Stimulated activated CD4-positive, alpha-beta T cell treated with anti-CD3 and anti-CD28 coated beads, Interleukin-4, amount 100 ng/mL, for 1 hour (primary cell): ENCODE measurements at regions not wholly inside any gene's neighbourhood (a gene's known extent, or its start where the extent isn't known, plus 50 kb on each side); places are given as distances from the start of the nearest gene placed in this dataset.

Source experiments
- DNase-seq: peaks from one replicate; pipeline ENCODE4 v3.0.0-alpha.2; 2020

- DNase-seq, result no peak
Observed at GRCh38 chr2:122183890-122184289, 428.4 kb downstream of the TSN start.

GRCh38 chr2:122186761-122187222 lies 431.3 kb downstream of the TSN start:
- DNase-seq, result no peak

GRCh38 chr2:122191331-122191730 lies 435.9 kb downstream of the TSN start:
- DNase-seq, result no peak

GRCh38 chr2:122193622-122194021 lies 438.2 kb downstream of the TSN start:
- no peak for DNase-seq

GRCh38 chr2:122194546-122194945 lies 439.1 kb downstream of the TSN start:
- no peak for DNase-seq

GRCh38 chr2:122203523-122203922 lies 448.1 kb downstream of the TSN start:
- DNase-seq, result no peak

GRCh38 chr2:122205641-122206040 lies 450.2 kb downstream of the TSN start:
- DNase-seq, result no peak

- DNase-seq, result no peak
Observed at GRCh38 chr2:122206101-122206500, 450.6 kb downstream of the TSN start.

GRCh38 chr2:122209377-122209776 lies 453.9 kb downstream of the TSN start:
- no peak for DNase-seq

- no peak for DNase-seq
Observed at GRCh38 chr2:122210065-122210464, 454.6 kb downstream of the TSN start.

- DNase-seq, result no peak
Observed at GRCh38 chr2:122210898-122211856, 455.7 kb downstream of the TSN start.

GRCh38 chr2:122213312-122213711 lies 457.9 kb downstream of the TSN start:
- DNase-seq, result no peak

- no peak for DNase-seq
Observed at GRCh38 chr2:122216071-122216470, 460.6 kb downstream of the TSN start.

GRCh38 chr2:122216901-122217300 lies 461.4 kb downstream of the TSN start:
- DNase-seq, result no peak

GRCh38 chr2:122218596-122218995 lies 463.1 kb downstream of the TSN start:
- no peak for DNase-seq

GRCh38 chr2:122219504-122219903 lies 464.1 kb downstream of the TSN start:
- no peak for DNase-seq

GRCh38 chr2:122221665-122222064 lies 466.2 kb downstream of the TSN start:
- DNase-seq, result no peak

- no peak for DNase-seq
Observed at GRCh38 chr2:122231296-122231695, 475.8 kb downstream of the TSN start.

GRCh38 chr2:122233372-122233771 lies 477.9 kb downstream of the TSN start:
- no peak for DNase-seq

GRCh38 chr2:122236152-122236874 lies 480.9 kb downstream of the TSN start:
- no peak for DNase-seq

GRCh38 chr2:122236925-122237324 lies 481.5 kb downstream of the TSN start:
- DNase-seq, result no peak

- no peak for DNase-seq
Observed at GRCh38 chr2:122237450-122237849, 482.0 kb downstream of the TSN start.

- DNase-seq, result no peak
Observed at GRCh38 chr2:122238006-122238559, 482.6 kb downstream of the TSN start.

GRCh38 chr2:122239440-122239839 lies 484.0 kb downstream of the TSN start:
- DNase-seq, result no peak
